Loucy (cell line): ENCODE measurements at regions not wholly inside any gene's neighbourhood (a gene's known extent, or its start where the extent isn't known, plus 50 kb on each side); places are given as distances from the start of the nearest gene placed in this dataset.

Experiments used
- EZH2phosphoT487 ChIP-seq: fragments of 200-600 bp; IDR thresholded peaks from 2 replicates; pipeline ENCODE4 v1.6.1; 2018; ENCODE audit warnings: antibody characterized with exemption, mild to moderate bottlenecking, moderate library complexity, borderline replicate concordance
- TF ChIP-seq, protein P1 (sequence below): fragments of 200-600 bp; sonication (generic); conservative IDR thresholded peaks from 2 replicates; pipeline ENCODE4 v1.5.1; 2014; ENCODE audit warnings: mild to moderate bottlenecking, antibody characterized with exemption, low read length

DNA sequence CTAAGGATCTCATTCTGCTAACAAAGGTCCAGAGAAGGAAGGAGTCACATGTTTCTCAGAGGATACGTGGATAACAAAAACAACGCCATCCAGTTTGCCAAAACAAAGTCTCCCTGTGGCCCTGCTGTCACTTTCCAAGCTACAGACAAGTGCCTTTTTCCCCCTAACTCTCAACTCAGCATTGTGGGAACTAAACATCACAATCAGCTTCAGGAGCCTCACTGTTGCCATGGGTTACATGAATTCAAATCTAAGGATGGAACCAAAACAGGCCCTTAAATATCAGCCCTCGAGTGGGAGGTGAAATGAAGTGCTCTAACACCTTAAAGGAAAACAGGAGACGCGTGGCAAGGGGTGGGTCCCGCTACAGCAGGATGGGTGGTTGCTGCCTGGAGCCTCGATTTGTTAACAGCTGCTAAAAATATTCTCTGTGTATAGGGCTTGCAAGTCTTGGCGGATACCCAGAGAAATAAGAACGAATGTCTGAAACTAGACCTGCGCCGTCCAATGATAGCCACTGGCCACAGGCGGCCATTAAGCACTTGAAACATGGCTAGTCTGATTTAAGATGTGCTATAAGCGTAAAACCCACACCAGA, 66.4 kb upstream of the SOD1 start:
- TF ChIP-seq, protein P1, sequence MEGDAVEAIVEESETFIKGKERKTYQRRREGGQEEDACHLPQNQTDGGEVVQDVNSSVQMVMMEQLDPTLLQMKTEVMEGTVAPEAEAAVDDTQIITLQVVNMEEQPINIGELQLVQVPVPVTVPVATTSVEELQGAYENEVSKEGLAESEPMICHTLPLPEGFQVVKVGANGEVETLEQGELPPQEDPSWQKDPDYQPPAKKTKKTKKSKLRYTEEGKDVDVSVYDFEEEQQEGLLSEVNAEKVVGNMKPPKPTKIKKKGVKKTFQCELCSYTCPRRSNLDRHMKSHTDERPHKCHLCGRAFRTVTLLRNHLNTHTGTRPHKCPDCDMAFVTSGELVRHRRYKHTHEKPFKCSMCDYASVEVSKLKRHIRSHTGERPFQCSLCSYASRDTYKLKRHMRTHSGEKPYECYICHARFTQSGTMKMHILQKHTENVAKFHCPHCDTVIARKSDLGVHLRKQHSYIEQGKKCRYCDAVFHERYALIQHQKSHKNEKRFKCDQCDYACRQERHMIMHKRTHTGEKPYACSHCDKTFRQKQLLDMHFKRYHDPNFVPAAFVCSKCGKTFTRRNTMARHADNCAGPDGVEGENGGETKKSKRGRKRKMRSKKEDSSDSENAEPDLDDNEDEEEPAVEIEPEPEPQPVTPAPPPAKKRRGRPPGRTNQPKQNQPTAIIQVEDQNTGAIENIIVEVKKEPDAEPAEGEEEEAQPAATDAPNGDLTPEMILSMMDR = no peak
- TF ChIP-seq EZH2phosphoT487 = no peak
